GM10266 (cell line): ENCODE measurements at regions not wholly inside any gene's neighbourhood (a gene's known extent, or its start where the extent isn't known, plus 50 kb on each side); places are given as distances from the start of the nearest gene placed in this dataset.

Experiments
- DNase-seq: peaks from one replicate; pipeline ENCODE4 v3.0.0; 2012; ENCODE audit errors: extremely low spot score
- TF ChIP-seq, protein P1 (sequence below): IDR thresholded peaks from 2 replicates; pipeline ENCODE4 v1.5.1; 2012; ENCODE audit warnings: mild to moderate bottlenecking, low read depth; ENCODE audit not compliant: control insufficient read depth, insufficient read depth; ENCODE audit errors: missing control alignments

DNA sequence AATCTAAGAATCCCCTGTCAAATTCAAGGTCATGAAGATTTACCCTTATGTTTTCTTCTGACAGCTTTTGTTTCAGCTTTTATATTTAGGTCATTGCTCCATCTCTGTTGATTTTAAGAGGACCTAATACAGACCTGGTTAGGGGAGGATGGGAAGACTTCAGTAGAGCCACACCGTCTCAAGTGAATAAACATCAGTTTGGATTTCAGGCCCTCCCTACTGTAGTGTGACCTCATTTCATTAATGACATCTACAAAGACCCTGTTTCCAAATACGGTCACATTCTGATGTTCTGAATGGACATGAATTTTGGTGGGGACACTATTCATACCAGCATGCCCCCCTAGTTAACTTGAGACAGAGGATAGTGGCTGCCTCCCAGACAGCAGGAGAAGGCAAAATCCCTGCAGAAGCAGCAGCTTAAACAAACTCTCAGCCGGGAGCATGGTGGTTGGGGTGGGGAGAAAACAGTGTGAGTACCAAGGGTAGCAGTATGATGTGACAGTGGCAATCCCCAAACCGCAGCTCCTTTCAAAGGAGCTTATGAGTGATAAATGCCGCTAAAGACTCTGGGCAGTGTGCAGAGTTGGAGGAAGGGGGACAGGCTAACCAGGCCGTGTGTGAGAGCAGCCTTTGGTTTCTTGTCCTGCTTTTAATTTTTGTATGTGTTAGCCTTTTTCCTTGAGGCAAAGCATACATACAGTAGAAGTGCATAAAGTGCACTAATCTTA is 65.9 kb upstream of the TNP1 start:
- TF ChIP-seq, protein P1, sequence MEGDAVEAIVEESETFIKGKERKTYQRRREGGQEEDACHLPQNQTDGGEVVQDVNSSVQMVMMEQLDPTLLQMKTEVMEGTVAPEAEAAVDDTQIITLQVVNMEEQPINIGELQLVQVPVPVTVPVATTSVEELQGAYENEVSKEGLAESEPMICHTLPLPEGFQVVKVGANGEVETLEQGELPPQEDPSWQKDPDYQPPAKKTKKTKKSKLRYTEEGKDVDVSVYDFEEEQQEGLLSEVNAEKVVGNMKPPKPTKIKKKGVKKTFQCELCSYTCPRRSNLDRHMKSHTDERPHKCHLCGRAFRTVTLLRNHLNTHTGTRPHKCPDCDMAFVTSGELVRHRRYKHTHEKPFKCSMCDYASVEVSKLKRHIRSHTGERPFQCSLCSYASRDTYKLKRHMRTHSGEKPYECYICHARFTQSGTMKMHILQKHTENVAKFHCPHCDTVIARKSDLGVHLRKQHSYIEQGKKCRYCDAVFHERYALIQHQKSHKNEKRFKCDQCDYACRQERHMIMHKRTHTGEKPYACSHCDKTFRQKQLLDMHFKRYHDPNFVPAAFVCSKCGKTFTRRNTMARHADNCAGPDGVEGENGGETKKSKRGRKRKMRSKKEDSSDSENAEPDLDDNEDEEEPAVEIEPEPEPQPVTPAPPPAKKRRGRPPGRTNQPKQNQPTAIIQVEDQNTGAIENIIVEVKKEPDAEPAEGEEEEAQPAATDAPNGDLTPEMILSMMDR, result no peak
- no peak for DNase-seq

DNA sequence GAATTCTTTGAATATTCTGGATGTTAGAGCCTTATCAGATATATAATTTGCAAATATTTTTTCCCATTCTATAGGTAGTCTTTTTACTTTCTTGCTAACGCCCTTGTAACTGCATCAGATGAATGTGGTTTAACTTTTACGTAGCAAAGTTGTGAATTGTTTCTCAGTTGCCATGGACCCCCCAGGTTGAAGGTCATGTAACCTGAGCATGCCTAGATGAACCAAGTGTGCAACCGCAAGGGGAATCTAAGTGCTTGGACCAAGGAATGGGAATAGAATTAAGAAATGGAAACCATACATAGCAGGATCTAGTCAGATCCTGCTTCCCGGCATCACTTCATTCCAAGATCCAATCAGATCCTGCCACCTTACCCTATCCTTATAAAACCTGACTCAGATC is 65.1 kb upstream of the TNP1 start:
- no peak for DNase-seq
- TF ChIP-seq, protein P1, result no peak

DNA sequence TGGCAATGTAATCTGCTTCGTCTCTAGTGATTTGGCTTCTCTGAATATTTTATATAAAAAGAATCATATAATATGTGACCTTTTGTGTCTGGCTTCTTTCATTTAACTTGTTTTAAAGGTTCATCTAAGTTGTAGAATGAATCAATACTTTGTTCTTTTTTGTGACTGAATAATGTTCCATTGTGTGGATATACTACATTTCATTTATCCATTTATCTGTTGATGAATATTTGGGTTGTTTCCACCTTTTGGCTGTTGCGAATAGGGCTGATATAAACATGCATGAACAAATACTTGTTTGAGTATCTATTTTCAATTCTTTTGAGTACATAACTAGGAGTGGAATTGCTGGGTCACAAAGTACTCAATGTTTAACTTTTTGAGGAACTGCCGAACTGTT is 63.8 kb upstream of the TNP1 start:
- TF ChIP-seq, protein P1, result no peak
- no peak for DNase-seq

DNA sequence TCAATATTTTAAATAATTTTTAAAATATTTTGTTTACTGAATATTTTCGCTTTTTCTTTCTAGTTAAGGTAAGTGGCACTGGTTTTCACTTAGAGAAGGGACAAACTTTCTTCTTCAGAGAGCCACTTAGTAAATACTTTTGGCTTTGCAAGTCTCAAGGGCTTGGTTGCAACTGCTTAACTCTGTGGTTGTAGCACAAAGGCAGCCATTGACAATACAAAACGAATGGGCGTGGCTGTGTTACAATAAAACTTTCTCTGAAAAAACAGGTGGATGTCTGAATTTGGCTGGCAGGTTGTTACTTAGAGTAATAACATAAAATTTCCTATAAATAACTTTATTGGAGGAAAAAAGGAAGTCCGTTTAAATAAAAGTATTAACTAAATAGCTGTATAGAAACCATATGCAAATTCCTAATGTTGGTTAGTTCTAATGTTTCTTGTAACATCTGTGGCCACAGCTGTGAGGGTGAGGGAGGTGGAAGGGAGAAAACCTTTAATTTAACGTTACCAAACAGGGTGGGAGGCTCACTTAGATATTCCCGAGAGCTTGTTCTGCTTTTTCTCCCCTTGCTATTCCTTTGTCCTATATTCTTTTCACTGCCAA is 62.4 kb upstream of the TNP1 start:
- TF ChIP-seq, protein P1, result no peak
- DNase-seq, result no peak

DNA sequence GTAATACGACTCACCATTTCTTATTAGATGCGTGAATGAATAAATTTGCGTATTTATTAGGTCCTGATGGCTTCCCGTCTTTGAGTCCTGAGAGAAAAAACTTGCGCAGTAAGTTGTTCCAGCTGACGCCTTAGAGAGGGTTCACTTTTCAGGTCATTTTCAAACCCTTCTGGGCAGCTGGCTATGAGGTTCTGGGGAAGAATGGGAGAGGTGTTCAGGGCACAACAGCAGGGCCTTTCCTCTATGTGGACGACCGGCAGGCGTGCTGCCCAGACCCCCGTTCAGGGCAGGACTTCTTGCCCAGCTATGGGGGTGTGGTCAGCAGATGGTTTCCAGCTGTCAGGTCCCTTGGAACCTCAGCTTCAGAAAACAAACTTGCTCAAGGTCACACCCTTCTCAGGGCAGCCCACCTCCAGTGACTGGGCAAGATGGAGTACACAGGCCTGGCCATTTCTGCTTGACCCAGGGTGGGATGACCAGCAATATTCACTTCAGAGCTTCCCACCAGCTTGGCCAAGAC is 61.1 kb upstream of the TNP1 start:
- no peak for DNase-seq
- TF ChIP-seq, protein P1, result no peak

DNA sequence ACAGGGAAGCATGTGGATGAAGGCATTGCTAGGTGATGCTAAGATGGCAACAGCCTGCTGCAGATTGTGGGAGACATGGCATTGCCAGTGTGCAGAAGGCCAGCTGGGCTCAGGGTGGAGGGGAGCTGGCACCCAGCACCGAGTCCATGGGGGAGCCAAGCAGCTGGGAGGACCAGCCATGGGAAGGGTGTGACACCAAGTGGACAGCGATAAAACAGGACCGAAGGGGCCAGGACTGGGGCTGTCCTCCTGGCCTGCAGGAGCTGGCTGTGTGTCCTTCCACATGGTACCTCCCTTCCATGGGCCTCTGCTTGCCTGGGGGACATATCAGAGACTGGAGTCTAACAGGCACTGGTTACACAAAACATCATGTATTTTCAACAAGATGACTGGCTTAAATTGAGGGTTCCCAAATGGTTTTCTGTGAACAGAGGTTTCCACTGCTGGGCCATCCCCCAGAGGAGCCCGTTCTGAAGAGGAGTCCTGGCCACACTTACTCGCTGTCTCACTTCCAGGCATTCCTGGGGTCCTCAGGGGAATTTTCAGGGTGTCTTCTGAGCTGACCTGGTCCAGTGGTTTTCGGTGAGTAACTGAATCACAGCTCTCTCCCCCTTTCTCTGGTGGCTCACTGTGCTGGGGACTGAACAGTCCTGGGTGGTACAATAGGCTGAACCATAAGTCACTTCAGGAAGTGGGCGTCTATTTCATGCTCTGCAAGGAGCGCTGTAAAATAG is 60.4 kb upstream of the TNP1 start:
- DNase-seq, result no peak

More for the DNA sequence above, 60.4 kb upstream of the TNP1 start:
- TF ChIP-seq, protein P1, result no peak
